HG02763 (cell line): ENCODE measurements at regions not wholly inside any gene's neighbourhood (a gene's known extent, or its start where the extent isn't known, plus 50 kb on each side); places are given as distances from the start of the nearest gene placed in this dataset.

Experiments
- ATAC-seq: cut with Tn5 transposase; IDR thresholded peaks from one replicate; pipeline ENCODE4 v1.9.1; 2021; ENCODE audit warnings: mild to moderate bottlenecking, moderate library complexity; ENCODE audit not compliant: unreplicated experiment

GRCh38 chr5:38101897-38102296 lies 156.5 kb upstream of the EGFLAM start:
- no peak for ATAC-seq

DNA sequence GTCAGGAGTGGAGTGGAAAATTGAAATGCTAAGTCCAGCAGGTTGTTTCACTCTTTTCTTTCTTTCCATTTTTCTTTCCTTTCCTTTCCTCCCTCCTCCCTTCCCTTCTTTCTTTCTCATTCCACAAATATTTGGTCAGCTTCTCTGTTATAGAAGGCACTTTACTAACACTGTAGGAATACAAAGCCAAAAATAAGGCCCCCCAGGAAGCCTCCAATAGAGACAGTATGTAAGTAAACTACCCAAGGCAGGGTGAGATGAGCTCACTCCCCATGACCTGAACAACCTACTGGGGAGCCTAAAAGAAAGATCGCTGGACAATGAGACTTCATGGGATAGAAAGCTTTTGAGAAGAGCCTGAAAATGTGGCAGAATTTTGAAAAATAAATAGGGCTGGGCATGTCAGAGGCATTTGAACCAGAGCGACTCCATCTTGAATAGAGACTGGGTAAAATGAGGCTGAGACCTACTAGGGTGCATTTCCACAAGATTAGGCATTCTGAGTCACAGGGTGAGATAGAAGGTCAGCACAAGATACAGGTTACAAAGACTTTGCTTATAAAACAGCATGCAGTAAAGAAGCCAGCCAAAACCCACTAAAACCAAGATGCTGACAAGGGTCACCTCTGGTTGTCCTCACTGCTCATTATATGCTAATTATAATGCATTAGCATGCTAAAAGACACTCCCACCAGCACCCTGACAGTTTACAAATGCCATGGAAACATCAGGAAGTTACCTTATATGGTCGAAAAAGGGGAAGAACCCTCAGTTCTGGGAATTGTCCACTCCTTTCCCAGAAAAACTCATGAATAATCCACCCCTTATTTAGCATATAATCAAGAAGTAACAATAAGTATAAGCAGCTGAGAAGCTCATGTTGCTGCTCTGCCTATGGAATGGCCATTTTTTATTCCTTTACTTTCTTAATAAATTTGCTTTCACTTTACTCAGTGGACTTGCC lies 158.9 kb upstream of the EGFLAM start:
- no peak for ATAC-seq

GRCh38 chr5:38094889-38095288 lies 163.5 kb upstream of the EGFLAM start:
- ATAC-seq, result no peak

- no peak for ATAC-seq
Measured at GRCh38 chr5:38093855-38094254, 164.5 kb upstream of the EGFLAM start.

GRCh38 chr5:38086777-38087176 lies 171.6 kb upstream of the EGFLAM start:
- ATAC-seq, result no peak

DNA sequence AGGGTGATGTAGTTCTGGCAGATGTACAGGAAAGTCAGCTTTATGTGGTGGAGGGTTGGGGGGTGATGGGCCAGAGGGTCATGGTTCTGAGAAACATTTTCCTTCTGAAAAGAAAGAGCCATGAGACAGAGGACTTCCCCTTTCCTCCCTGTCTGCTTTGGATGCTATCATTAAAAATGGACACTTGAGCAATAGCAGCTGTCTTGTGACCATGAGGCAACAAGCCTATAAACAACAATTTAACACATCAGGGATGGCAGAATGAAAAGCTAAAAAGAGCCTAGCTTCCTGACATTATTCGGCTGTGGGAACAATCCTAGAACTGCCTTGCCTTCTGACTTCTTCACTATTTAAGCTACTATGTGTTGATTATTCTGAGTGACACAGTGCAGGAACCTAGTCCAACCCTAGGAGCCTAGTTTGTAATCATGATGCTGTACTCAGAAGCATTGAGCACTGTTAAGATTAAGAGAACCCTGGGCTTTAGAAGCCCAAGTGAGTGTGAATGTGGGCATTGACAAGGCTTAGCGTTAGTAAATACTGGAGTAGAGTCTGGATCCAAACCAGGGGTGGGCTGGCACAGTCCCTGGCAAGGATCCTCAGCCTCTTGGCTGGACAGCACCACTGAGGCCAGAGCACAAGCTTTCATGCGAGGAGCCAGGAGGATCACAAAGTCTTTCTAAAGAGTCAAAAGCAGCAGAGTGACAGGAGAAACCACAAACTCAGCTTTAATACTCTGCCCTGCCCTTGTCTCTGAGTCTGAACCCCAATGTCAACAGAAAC lies 178.5 kb upstream of the EGFLAM start:
- no peak for ATAC-seq

DNA sequence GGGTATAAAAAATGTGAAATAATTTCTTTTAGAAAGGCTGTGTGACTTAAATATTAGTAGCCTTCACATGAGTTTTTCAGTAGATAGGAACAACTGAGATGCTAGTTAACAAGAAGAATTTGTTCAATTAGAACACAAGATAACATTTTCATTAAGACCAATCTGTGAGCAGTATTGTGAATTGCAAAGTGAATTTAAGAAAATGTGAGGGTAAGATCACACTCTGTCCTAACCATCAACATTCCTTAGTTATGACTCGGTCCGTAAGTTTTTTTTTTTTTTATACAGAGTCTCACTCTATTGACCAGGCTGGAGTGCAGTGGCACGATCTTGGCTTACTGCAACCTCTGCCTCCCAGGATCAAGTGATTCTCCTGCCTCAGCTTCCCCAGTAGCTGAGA lies 180.2 kb upstream of the EGFLAM start:
- no peak for ATAC-seq

DNA sequence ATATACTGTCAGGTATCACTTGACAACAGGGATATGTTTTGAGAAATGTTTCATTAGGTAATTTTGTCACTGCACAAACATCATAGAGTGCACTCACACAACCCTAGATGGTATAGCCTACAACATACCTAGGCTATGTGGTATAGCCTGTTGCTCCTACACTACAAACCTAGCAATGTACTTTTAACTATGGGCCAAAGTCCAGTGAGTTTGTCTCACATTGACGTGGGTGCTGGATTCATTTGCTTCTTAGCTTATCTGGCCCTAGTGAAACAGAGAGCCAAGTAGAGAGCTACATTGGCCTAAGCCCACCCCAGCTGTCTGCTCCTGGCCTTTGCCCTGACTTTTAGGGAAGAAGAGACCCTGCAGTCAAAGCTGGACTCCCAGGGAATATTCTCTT lies 180.7 kb upstream of the EGFLAM start:
- ATAC-seq, result no peak

GRCh38 chr5:38071831-38072694 lies 186.3 kb upstream of the EGFLAM start:
- no peak for ATAC-seq

DNA sequence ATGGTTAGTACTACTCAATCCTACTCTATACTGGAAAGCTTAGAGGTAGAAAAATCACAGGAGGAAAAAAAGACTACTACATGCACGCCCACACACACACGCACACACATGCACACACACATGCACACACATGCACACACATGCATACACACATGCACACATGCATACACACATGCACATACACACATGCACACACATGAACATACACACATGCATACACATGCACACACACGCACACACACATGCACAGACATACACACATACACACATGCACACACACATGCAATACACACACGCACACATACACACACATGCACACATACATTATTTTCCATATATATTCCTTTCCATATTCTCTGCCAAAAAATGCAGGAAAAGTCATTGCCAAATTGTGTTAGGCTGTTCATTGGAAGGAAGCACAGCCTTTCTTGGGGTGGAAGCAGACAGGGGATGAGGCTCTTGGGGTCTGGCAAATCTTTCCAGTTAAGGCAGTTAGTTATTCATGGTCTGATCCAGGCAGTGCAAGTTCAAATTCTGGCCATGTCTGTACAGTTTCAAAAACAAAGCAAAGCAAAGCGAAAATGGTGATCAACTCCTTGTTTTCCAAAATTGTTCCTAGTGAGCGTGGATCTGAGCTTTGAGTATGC lies 187.9 kb upstream of the EGFLAM start:
- ATAC-seq, result no peak

DNA sequence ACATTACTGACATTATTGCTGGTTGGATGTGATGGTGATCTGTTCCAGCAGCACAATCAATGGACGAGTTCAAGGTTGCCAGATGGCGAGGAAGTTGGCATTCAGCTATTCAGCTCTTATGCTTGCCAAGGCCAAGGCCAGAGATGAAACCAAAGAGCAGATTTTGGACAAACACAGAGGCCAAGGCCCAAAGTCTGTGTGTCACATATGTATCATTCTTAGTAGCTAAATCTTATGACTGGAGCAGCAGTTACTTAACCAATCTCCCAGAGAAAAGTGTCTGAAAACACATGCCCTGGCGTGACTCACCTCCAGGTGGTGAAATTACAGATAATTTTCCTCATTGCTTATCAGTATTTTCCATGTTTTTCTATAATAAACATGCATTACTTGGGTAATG lies 189.0 kb upstream of the EGFLAM start:
- no peak for ATAC-seq

DNA sequence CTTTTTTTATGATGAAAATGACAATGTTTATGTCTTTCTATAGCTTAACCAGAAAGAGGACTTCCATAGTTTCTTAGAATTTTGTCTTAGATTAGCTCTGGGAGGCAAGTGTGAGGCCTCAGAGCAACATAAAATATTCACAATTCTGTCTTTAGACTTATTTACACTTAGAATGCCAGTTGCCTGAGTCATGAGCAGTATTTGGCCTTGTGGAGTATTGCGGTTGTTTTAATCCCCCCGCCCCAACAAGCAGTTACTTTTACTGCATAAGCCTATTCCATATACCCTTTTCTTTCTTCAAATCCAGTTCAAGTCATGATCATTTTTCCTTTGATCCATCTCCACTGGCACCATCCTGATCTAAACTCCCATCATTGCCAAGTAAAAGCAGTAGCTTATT lies 198.0 kb upstream of the EGFLAM start:
- no peak for ATAC-seq

DNA sequence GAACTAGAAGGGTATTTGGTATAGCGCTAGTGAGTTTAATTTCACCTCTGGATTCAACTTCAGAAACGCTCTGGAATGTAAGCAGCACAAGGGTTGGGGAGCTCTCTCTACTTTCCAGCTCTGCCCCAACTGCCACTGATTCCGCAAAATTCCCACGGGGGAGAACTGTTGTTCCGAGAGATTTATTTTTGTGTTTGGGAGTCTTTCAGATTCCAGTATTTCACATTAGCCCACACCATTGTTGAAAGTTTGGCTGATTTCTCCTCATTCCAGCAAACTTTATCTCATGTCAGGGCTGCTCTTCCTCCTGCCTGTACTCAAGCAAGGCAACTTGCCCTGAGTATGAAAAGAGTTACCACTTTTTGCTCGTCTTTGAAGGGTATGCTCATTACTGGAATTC lies 198.5 kb upstream of the EGFLAM start:
- ATAC-seq, result no peak

DNA sequence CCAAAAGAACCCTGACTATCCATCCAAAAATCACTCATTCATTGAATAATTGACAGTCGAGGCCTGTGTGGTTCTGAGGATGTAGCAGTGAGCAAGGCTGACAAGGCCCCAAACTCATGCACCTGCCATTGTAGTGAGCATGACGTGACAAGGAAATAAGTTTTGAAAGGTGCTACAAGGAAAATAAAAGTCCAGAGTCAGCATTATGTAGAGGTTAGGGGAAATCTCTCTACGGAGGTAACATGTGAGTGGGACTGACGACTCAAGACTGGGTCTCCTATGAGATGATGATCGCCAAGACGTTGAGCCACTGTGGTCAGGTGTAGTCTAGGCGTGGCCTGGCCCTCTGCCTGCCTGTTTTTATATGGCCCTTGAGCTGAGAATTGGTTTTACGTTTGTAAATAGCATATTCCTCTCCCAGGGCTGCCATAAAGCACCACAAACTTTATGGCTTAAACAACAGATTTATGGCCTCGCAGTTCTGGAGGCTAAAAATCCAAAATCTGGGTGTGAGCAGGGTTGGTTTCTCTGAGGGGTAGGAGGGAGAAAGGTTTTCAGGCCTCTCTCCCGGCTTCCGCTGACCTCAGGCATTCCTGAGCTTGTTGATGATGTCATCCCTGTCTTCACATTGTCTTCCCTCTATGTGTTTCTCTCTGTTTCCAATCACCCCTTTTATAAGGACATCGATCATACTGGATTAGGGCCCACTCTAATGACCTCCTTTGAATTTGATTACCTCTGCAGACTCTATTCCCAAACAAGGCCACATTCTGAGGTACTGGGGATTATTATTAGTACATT lies 206.4 kb upstream of the EGFLAM start:
- no peak for ATAC-seq

GRCh38 chr5:38048400-38048799 lies 208.6 kb upstream of the GDNF start:
- ATAC-seq, result no peak

GRCh38 chr5:38046103-38046502 lies 206.3 kb upstream of the GDNF start:
- no peak for ATAC-seq

DNA sequence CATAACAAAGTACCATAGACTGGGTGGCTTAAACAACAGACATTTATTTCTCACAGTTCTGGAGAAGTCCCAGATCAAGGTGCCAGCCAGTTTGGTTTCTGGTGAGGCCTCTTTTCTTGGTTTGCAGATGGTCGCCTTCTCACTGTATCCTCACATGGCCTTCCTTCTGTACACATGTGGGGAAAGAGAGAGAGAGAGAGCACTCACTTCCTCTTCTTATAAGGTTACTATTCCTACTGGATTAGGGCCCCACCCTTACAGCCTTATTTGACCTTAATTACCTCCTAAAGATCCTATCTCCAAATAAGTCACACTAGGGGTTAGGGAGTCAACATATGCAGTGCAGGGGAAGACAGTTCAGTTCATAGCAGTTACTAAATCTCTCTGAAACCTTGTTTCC lies 205.6 kb upstream of the GDNF start:
- no peak for ATAC-seq

DNA sequence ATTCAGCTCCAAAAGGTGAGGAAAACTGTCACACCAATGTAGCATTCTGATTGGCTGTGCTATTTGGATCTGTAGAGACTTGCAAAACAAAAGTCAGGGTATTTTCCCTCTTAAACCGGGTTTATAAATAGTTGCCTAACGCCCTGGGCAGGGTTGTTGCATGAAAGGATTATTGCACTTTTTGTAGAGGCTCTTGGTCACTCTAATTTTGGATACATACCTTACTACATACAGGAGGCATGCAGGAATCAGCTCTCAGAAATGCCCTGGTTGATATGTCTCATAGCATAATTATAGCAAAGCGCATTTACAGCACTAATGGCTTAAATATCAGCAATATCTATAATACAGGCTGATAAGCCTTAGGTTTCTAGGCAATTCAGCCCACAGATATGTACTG lies 200.0 kb upstream of the GDNF start:
- no peak for ATAC-seq

DNA sequence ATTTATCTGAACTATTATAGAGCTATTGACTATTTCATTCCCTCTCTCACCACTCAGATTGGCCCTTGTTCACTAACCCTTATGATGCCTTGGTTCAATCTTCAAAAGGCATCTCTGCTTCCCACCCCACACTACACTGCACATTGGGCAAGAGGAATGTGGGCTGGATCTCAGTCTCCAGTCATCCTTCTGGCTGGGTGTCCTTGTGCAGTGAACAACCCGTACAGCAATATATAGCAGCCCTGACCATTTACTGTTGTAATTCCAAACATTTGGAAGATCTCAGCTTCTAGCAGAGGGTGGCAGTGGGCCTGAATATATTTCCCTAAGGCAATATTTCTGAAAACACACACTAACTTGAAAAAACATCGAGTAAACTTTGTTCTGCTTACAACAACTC lies 199.2 kb upstream of the GDNF start:
- no peak for ATAC-seq

- ATAC-seq, result no peak
Measured at GRCh38 chr5:38036765-38037164, 196.9 kb upstream of the GDNF start.
